H1 (cell line): ENCODE measurements at regions not wholly inside any gene's neighbourhood (a gene's known extent, or its start where the extent isn't known, plus 50 kb on each side); places are given as distances from the start of the nearest gene placed in this dataset.

Experiments used
- CHD7 ChIP-seq: fragments of 300-600 bp; sonication (generic); IDR thresholded peaks from 2 replicates; pipeline ENCODE4 v1.7.1; 2012; ENCODE audit warnings: low read length, moderate library complexity, mild to moderate bottlenecking, inconsistent platforms; ENCODE audit not compliant: insufficient replicate concordance
- KDM5A ChIP-seq: fragments of 200-600 bp; IDR thresholded peaks from 2 replicates; pipeline ENCODE4 v1.7.1; 2012; ENCODE audit warnings: mild to moderate bottlenecking, low read length, inconsistent platforms, mixed read lengths

GRCh38 chr1:5464366-5464765, 527.9 kb downstream of the NPHP4 start (continued):
- no peak for TF ChIP-seq CHD7
- no peak for TF ChIP-seq KDM5A
